ENCODE measurements at regions not wholly inside any gene's neighbourhood (a gene's known extent, or its start where the extent isn't known, plus 50 kb on each side); places are given as distances from the start of the nearest gene placed in this dataset.

- TF ChIP-seq CTCF (conservative IDR thresholded peaks at IDR 0.05; ENCODE audit: low read depth, low read length) = no peak
- no peak overlapping the region for H3K4me3 ChIP-seq (ENCODE audit: low read depth, low read length)
- no peak for DNase-seq (ENCODE audit: low read depth)
Measured at GRCh38 chr14:89564989-89565388, 148.0 kb upstream of the FOXN3 start.

- TF ChIP-seq CTCF (conservative IDR thresholded peaks at IDR 0.05; ENCODE audit: low read depth, low read length) = no peak
- H3K4me3 ChIP-seq (ENCODE audit: low read depth, low read length) = no peak overlapping the region
- no peak for DNase-seq (ENCODE audit: low read depth)
Measured at GRCh38 chr14:89564286-89564957, 147.4 kb upstream of the FOXN3 start.

GRCh38 chr14:89563471-89563870, 146.4 kb upstream of the FOXN3 start:
- H3K4me3 ChIP-seq (ENCODE audit: low read depth, low read length) = no peak overlapping the region
- TF ChIP-seq CTCF (conservative IDR thresholded peaks at IDR 0.05; ENCODE audit: low read depth, low read length) = no peak
- DNase-seq (ENCODE audit: low read depth) = no peak

- no peak for DNase-seq (ENCODE audit: low read depth)
- no peak overlapping the region for H3K4me3 ChIP-seq (ENCODE audit: low read depth, low read length)
- no peak for TF ChIP-seq CTCF (conservative IDR thresholded peaks at IDR 0.05; ENCODE audit: low read depth, low read length)
Measured at GRCh38 chr14:89551955-89552354, 134.9 kb upstream of the FOXN3 start.

GRCh38 chr14:89551432-89551831, 134.4 kb upstream of the FOXN3 start:
- TF ChIP-seq CTCF (conservative IDR thresholded peaks at IDR 0.05; ENCODE audit: low read depth, low read length) = no peak
- no peak for DNase-seq (ENCODE audit: low read depth)
- no peak overlapping the region for H3K4me3 ChIP-seq (ENCODE audit: low read depth, low read length)

- no peak for DNase-seq (ENCODE audit: low read depth)
- no peak overlapping the region for H3K4me3 ChIP-seq (ENCODE audit: low read depth, low read length)
- TF ChIP-seq CTCF (conservative IDR thresholded peaks at IDR 0.05; ENCODE audit: low read depth, low read length) = no peak
Measured at GRCh38 chr14:89550821-89551220, 133.8 kb upstream of the FOXN3 start.
